ENCODE measurements at regions not wholly inside any gene's neighbourhood (a gene's known extent, or its start where the extent isn't known, plus 50 kb on each side); places are given as distances from the start of the nearest gene placed in this dataset.

DNA sequence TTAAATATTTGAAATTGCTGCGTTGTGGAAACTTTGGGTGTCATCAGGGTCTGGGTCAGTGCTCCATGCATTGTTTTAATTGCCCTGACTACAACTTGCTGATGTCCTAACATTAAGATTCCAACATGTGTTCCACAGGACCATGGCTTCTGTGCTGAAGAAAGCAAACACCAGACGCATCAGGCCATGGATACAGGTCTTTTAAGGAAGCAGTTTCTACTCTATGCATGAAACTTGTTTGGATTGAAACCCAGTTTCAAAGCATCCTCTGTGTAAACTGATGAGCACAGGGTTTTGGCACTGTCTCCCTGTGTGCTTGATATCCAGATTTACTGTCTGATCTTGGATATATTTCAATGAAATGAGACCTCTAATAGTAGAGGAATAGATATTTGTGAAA, 328.4 kb upstream of the SLC10A2 start:
- Histone ChIP-seq H3K9ac (ENCODE audit: insufficient read length, low read depth) (no peak overlapping the region), H3K27me3 (ENCODE audit: insufficient read depth, insufficient read length) (no peaks in the 10 kb centered on the region), H3K4me3 (ENCODE audit: insufficient read length, low read depth) (no peak overlapping the region), H3K36me3 (ENCODE audit: insufficient read depth, insufficient read length, low read length) (no peaks in the 10 kb centered on the region), H3K4me1 (ENCODE audit: insufficient read depth, insufficient read length) (no peaks in the 10 kb centered on the region), H3K9me3 (ENCODE audit: insufficient read depth, low read length) (peaks cover 9% of the 10 kb centered on the region; the same call in 1 of the 2 replicates)
- no peak for DNase-seq (ENCODE audit: low read depth, low spot score)
- TF ChIP-seq SUZ12 (IDR thresholded peaks at IDR 0.05; ENCODE audit: extremely low read depth, insufficient read depth, insufficient read length) (no peak), YY1 (IDR thresholded peaks at IDR 0.05; ENCODE audit: insufficient read depth, insufficient read length) (no peak), ZNF274 (IDR thresholded peaks at IDR 0.05; ENCODE audit: low read depth, low read length) (no peak)

DNA sequence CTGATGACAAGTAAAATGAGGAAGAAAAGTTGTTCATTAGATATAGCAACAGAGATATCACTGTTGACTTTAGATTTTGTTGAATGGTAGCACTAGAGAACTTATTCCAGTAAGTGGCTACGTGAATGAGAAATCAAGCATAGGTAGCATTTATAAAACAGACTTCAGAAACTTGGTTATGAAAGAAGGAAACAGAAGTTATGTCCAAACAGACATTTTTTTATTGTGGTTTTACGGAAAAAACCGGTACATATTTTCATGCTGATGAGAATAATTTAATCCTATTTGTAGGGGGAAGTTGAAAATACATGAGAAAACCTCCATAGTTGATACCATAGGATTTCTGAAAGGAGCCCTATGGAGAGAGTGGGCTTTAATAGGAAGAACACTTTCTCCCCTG, 325.7 kb upstream of the SLC10A2 start:
- no peaks in the 10 kb centered on the region for H3K9me3 ChIP-seq (ENCODE audit: insufficient read depth, low read length)
- H3K4me3 ChIP-seq (ENCODE audit: insufficient read length, low read depth): no peak overlapping the region
- no peak overlapping the region for H3K9ac ChIP-seq (ENCODE audit: insufficient read length, low read depth)
- H3K27me3 ChIP-seq (ENCODE audit: insufficient read depth, insufficient read length): no peaks in the 10 kb centered on the region
- no peak for DNase-seq (ENCODE audit: low read depth, low spot score)
- no peak for TF ChIP-seq SUZ12 (IDR thresholded peaks at IDR 0.05; ENCODE audit: extremely low read depth, insufficient read depth, insufficient read length)
- no peak for TF ChIP-seq ZNF274 (IDR thresholded peaks at IDR 0.05; ENCODE audit: low read depth, low read length)
- no peak for TF ChIP-seq YY1 (IDR thresholded peaks at IDR 0.05; ENCODE audit: insufficient read depth, insufficient read length)
- H3K4me1 ChIP-seq (ENCODE audit: insufficient read depth, insufficient read length): no peaks in the 10 kb centered on the region
- H3K36me3 ChIP-seq (ENCODE audit: insufficient read depth, insufficient read length, low read length): no peaks in the 10 kb centered on the region

DNA sequence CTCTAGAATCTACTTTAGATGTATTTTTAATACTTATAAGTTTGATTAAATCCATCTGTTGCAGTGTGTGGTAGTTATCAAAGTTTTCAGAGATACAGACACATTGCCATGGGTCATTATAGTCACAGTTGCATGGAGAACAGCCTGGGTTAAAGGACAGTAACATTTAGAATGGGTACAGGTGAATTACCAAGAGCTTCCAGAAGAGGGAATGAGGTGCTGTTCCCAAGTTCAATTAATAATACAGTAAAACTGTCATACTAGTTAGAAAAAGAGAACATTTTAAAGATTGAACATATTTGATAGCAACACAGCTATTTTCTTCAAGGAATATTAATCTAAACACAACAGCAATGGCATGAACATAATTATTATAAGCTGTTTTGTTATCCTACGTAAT, 322.6 kb upstream of the SLC10A2 start:
- Histone ChIP-seq H3K36me3 (ENCODE audit: insufficient read depth, insufficient read length, low read length) (no peaks in the 10 kb centered on the region), H3K4me1 (ENCODE audit: insufficient read depth, insufficient read length) (no peaks in the 10 kb centered on the region), H3K4me3 (ENCODE audit: insufficient read length, low read depth) (no peak overlapping the region), H3K9ac (ENCODE audit: insufficient read length, low read depth) (no peak overlapping the region), H3K9me3 (ENCODE audit: insufficient read depth, low read length) (no peaks in the 10 kb centered on the region), H3K27me3 (ENCODE audit: insufficient read depth, insufficient read length) (no peaks in the 10 kb centered on the region)
- no peak for DNase-seq (ENCODE audit: low read depth, low spot score)
- TF ChIP-seq YY1 (IDR thresholded peaks at IDR 0.05; ENCODE audit: insufficient read depth, insufficient read length) (no peak), ZNF274 (IDR thresholded peaks at IDR 0.05; ENCODE audit: low read depth, low read length) (no peak), SUZ12 (IDR thresholded peaks at IDR 0.05; ENCODE audit: extremely low read depth, insufficient read depth, insufficient read length) (no peak)

DNA sequence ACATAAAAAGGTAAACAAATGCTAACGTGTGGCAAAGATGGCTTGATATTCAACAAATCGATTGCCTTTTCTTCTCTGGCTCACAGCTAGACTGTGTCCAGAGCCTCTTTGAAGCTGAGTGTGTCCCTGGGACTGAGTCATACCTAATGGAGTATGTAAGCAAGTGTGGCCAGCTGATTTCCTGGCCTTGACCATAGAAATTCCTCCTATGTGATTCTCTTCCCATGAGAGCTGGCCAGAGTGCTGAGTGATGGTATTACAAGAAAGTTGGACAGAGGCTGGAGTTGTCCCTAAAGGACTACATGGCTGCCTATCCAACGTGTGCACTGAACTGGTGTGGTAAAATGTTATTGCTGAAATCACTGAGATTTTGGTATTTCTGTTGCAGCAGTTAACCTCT, 320.1 kb upstream of the SLC10A2 start:
- no peaks in the 10 kb centered on the region for H3K27me3 ChIP-seq (ENCODE audit: insufficient read depth, insufficient read length)
- peaks cover 12% of the 10 kb centered on the region; the same call in 1 of the 2 replicates for H3K9me3 ChIP-seq (ENCODE audit: insufficient read depth, low read length)
- TF ChIP-seq YY1 (IDR thresholded peaks at IDR 0.05; ENCODE audit: insufficient read depth, insufficient read length) (no peak), SUZ12 (IDR thresholded peaks at IDR 0.05; ENCODE audit: extremely low read depth, insufficient read depth, insufficient read length) (no peak), ZNF274 (IDR thresholded peaks at IDR 0.05; ENCODE audit: low read depth, low read length) (no peak)
- H3K9ac ChIP-seq (ENCODE audit: insufficient read length, low read depth): no peak overlapping the region
- DNase-seq (ENCODE audit: low read depth, low spot score): no peak
- H3K4me3 ChIP-seq (ENCODE audit: insufficient read length, low read depth): no peak overlapping the region
- H3K36me3 ChIP-seq (ENCODE audit: insufficient read depth, insufficient read length, low read length): no peaks in the 10 kb centered on the region
- no peaks in the 10 kb centered on the region for H3K4me1 ChIP-seq (ENCODE audit: insufficient read depth, insufficient read length)

DNA sequence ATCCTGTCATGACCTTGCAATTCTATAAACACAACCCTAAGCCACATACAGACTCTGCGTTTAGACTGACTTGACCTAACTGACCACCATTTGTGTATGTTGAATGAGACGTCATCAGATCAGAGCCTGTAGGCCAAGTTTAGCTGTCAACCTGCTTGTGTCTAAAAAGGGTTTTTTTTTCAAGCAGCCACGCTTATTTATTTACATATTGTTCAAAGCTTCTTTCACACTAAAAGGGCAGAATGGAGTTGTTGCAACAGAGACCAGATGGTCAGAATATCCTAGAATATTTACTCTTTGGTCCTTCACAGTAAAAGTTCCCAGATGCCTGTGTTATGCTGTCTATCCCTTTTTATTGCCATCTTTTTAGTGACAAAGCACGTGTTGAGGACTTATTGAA, 307.7 kb upstream of the SLC10A2 start:
- no peak overlapping the region for H3K9ac ChIP-seq (ENCODE audit: insufficient read length, low read depth)
- no peaks in the 10 kb centered on the region for H3K9me3 ChIP-seq (ENCODE audit: insufficient read depth, low read length)
- no peaks in the 10 kb centered on the region for H3K36me3 ChIP-seq (ENCODE audit: insufficient read depth, insufficient read length, low read length)
- TF ChIP-seq YY1 (IDR thresholded peaks at IDR 0.05; ENCODE audit: insufficient read depth, insufficient read length): no peak
- TF ChIP-seq ZNF274 (IDR thresholded peaks at IDR 0.05; ENCODE audit: low read depth, low read length): no peak
- no peak for TF ChIP-seq SUZ12 (IDR thresholded peaks at IDR 0.05; ENCODE audit: extremely low read depth, insufficient read depth, insufficient read length)
- no peaks in the 10 kb centered on the region for H3K27me3 ChIP-seq (ENCODE audit: insufficient read depth, insufficient read length)
- no peak overlapping the region for H3K4me3 ChIP-seq (ENCODE audit: insufficient read length, low read depth)
- H3K4me1 ChIP-seq (ENCODE audit: insufficient read depth, insufficient read length): no peaks in the 10 kb centered on the region
- no peak for DNase-seq (ENCODE audit: low read depth, low spot score)

- no peaks in the 10 kb centered on the region for H3K9me3 ChIP-seq (ENCODE audit: insufficient read depth, low read length)
- H3K4me1 ChIP-seq (ENCODE audit: insufficient read depth, insufficient read length): no peaks in the 10 kb centered on the region
- no peak for DNase-seq (ENCODE audit: low read depth, low spot score)
- no peak overlapping the region for H3K4me3 ChIP-seq (ENCODE audit: insufficient read length, low read depth)
- no peaks in the 10 kb centered on the region for H3K27me3 ChIP-seq (ENCODE audit: insufficient read depth, insufficient read length)
- TF ChIP-seq SUZ12 (IDR thresholded peaks at IDR 0.05; ENCODE audit: extremely low read depth, insufficient read depth, insufficient read length): no peak
- TF ChIP-seq ZNF274 (IDR thresholded peaks at IDR 0.05; ENCODE audit: low read depth, low read length): no peak
- TF ChIP-seq YY1 (IDR thresholded peaks at IDR 0.05; ENCODE audit: insufficient read depth, insufficient read length): no peak
- no peak overlapping the region for H3K9ac ChIP-seq (ENCODE audit: insufficient read length, low read depth)
- no peaks in the 10 kb centered on the region for H3K36me3 ChIP-seq (ENCODE audit: insufficient read depth, insufficient read length, low read length)
Observed at GRCh38 chr13:103371271-103371670, 305.1 kb upstream of the SLC10A2 start.

GRCh38 chr13:103370790-103371189, 304.6 kb upstream of the SLC10A2 start:
- no peaks in the 10 kb centered on the region for H3K36me3 ChIP-seq (ENCODE audit: insufficient read depth, insufficient read length, low read length)
- no peaks in the 10 kb centered on the region for H3K9me3 ChIP-seq (ENCODE audit: insufficient read depth, low read length)
- TF ChIP-seq SUZ12 (IDR thresholded peaks at IDR 0.05; ENCODE audit: extremely low read depth, insufficient read depth, insufficient read length) (no peak), YY1 (IDR thresholded peaks at IDR 0.05; ENCODE audit: insufficient read depth, insufficient read length) (no peak), ZNF274 (IDR thresholded peaks at IDR 0.05; ENCODE audit: low read depth, low read length) (no peak)
- no peak overlapping the region for H3K4me3 ChIP-seq (ENCODE audit: insufficient read length, low read depth)
- H3K27me3 ChIP-seq (ENCODE audit: insufficient read depth, insufficient read length): no peaks in the 10 kb centered on the region
- H3K9ac ChIP-seq (ENCODE audit: insufficient read length, low read depth): no peak overlapping the region
- DNase-seq (ENCODE audit: low read depth, low spot score): no peak
- no peaks in the 10 kb centered on the region for H3K4me1 ChIP-seq (ENCODE audit: insufficient read depth, insufficient read length)
